Psoas muscle (tissue), 7 donors: ENCODE measurements at regions not wholly inside any gene's neighbourhood (a gene's known extent, or its start where the extent isn't known, plus 50 kb on each side); places are given as distances from the start of the nearest gene placed in this dataset.

ENCODE experiments used
- ATAC-seq, 4 donors: fragments of 200-7000 bp; cut with Tn5 transposase; one replicate each; pipeline ENCODE4 v1.9.1; 2020; ENCODE audit warnings: moderate library complexity in 3 of 4, mild to moderate bottlenecking in 2 of 4
- DNase-seq, 2 donors: peaks; one replicate each; pipeline ENCODE4 v3.0.0-alpha.2; 2020
- H3K27ac ChIP-seq: fragments of 200-600 bp; one replicate; pipeline ENCODE4 v1.8.0; 2022
- H3K27me3 ChIP-seq, 3 donors: fragments of 200-600 bp in 1 of 3; one replicate each; pipeline versions ENCODE4 v1.6.1 to v1.8.0; 2013 to 2022; ENCODE audit warnings: low read length in 2 of 3, mild to moderate bottlenecking in 2 of 3, moderate library complexity in 1 of 3; ENCODE audit not compliant: insufficient read depth in 3 of 3
- H3K36me3 ChIP-seq, 2 donors: fragments of 200-600 bp in 1 of 2; one replicate each; pipeline versions ENCODE4 v1.6.1 to v1.8.0; 2013 to 2022; ENCODE audit warnings: low read depth in 1 of 2, mild to moderate bottlenecking in 1 of 2, moderate library complexity in 1 of 2; ENCODE audit not compliant: insufficient read depth in 1 of 2
- H3K4me1 ChIP-seq: fragments of 200-600 bp; one replicate; pipeline ENCODE4 v1.8.0; 2022
- H3K4me3 ChIP-seq: fragments of 200-600 bp; one replicate; pipeline ENCODE4 v1.8.0; 2022; ENCODE audit warnings: mild to moderate bottlenecking
- H3K9me3 ChIP-seq: fragments of 200-600 bp; one replicate; pipeline ENCODE4 v1.8.0; 2022
- CTCF ChIP-seq: fragments of 200-600 bp; IDR thresholded peaks from one replicate; pipeline ENCODE4 v1.8.0; 2022; ENCODE audit warnings: antibody characterized with exemption
- WGBS, 3 donors: extraction: QIAGEN DNeasy Blood & Tissue Kit; methylation state at CpG; one replicate each; pipeline versions ENCODE4 v1.1.6 to v1.1.7; 2013; 5-methylcytosine and 5-hydroxymethylcytosine counted together
- intact Hi-C, 2 donors: fragments of 100-400 bp; cut with DNase I; formaldehyde crosslinking; loops; one replicate each; pipeline versions ENCODE4 v1.11.0 to v1.14.2; 2022
- donor health status: healthy with polysubstance abuse.
- donor health status: DM: no; HTN: no; CAD: no; lungs with moderate emphysema.
- donor health status: Bipolar disorder and iron deficiency.
- donor health status: healthy.
- donor health status: DM: yes; HTN: yes; CAD: no.
- donor health status: DM: no; HTN: no; CAD: no.
- donor health status: DM: yes; HTN: yes; CAD: no.

GRCh38 chr10:109115179-109115578, 808.1 kb downstream of the XPNPEP1 start:
- ATAC-seq (no peak), DNase-seq (no peak)
- WGBS, 3 donors = 71 to 92% (median 80%) methylated on average over 2 of the region's 2 CpGs
- Histone ChIP-seq H3K9me3 (no peaks in the 10 kb centered on the region), H3K36me3 (no peaks in the 10 kb centered on the region), H3K4me1 (no peaks in the 10 kb centered on the region), H3K27ac (no peak overlapping the region), H3K4me3 (no peak overlapping the region), H3K27me3 (no peaks in the 10 kb centered on the region)
- intact Hi-C loops = no loop called here
- TF ChIP-seq CTCF = no peak

GRCh38 chr10:109114579-109114978, 808.7 kb downstream of the XPNPEP1 start:
- no peaks in the 10 kb centered on the region for H3K4me1 ChIP-seq
- ATAC-seq = no peak
- no peak for TF ChIP-seq CTCF
- H3K27me3 ChIP-seq = no peaks in the 10 kb centered on the region
- no peaks in the 10 kb centered on the region for H3K9me3 ChIP-seq
- intact Hi-C loops = no loop called here
- H3K36me3 ChIP-seq = no peaks in the 10 kb centered on the region
- H3K4me3 ChIP-seq = no peak overlapping the region
- no peak overlapping the region for H3K27ac ChIP-seq
- no peak for DNase-seq
- 54 to 73% (median 60%) methylated on average over 2 of the region's 2 CpGs for WGBS, 3 donors

GRCh38 chr10:109106604-109107003, 816.7 kb downstream of the XPNPEP1 start:
- Histone ChIP-seq H3K4me3 (no peak overlapping the region), H3K4me1 (no peaks in the 10 kb centered on the region), H3K36me3 (no peaks in the 10 kb centered on the region), H3K27me3 (no peaks in the 10 kb centered on the region), H3K9me3 (no peaks in the 10 kb centered on the region), H3K27ac (no peak overlapping the region)
- no peak for TF ChIP-seq CTCF
- ATAC-seq (no peak), DNase-seq (no peak)
- intact Hi-C loops = no loop called here

GRCh38 chr10:109105725-109106124, 817.6 kb downstream of the XPNPEP1 start:
- Histone ChIP-seq H3K27ac (no peak overlapping the region), H3K27me3 (no peaks in the 10 kb centered on the region), H3K4me1 (no peaks in the 10 kb centered on the region), H3K9me3 (no peaks in the 10 kb centered on the region), H3K36me3 (no peaks in the 10 kb centered on the region), H3K4me3 (no peak overlapping the region)
- TF ChIP-seq CTCF = no peak
- DNase-seq (no peak), ATAC-seq (no peak)
- intact Hi-C loops = no loop called here
- WGBS, 3 donors = 74 to 82% (median 75%) methylated on average over 2 of the region's 2 CpGs

- no peak overlapping the region for H3K27ac ChIP-seq
- no peaks in the 10 kb centered on the region for H3K27me3 ChIP-seq
- WGBS, 3 donors = 79 to 85% (median 82%) methylated on average over 2 of the region's 2 CpGs
These were observed 818.5 kb downstream of the XPNPEP1 start for GRCh38 chr10:109104806-109105205.

More at GRCh38 chr10:109104806-109105205, 818.5 kb downstream of the XPNPEP1 start:
- TF ChIP-seq CTCF = no peak
- no peaks in the 10 kb centered on the region for H3K9me3 ChIP-seq
- no peak overlapping the region for H3K4me3 ChIP-seq
- H3K36me3 ChIP-seq = no peaks in the 10 kb centered on the region
- intact Hi-C loops = no loop called here
- H3K4me1 ChIP-seq = no peaks in the 10 kb centered on the region
- DNase-seq = no peak
- ATAC-seq = no peak
